ENCODE measurements at regions not wholly inside any gene's neighbourhood (a gene's known extent, or its start where the extent isn't known, plus 50 kb on each side); places are given as distances from the start of the nearest gene placed in this dataset.

DNA sequence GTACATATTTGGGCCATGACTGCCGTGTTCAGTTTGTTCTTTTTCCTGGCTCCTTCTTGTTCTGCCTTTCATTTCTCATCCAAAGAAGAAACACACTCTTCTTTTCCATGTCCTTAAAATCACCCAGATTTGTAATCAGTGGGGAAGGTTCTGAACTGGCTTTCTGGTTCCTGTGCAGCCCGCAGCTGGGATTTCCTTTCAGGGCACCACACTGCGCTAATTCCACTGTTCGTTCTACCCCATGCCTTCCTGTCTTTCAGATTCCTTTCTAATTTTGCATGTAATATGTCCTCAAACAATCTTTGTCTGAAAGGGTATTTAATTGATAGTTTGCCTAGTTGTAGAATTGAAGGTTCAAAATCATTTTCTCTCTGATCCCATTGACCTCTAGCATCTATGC lies 94.1 kb downstream of the HS1BP3 start:
- no peak for TF ChIP-seq FOXM1 (IDR thresholded peaks at IDR 0.05; ENCODE audit: borderline replicate concordance, low read depth)
- TF ChIP-seq EP300 (IDR thresholded peaks at IDR 0.05; ENCODE audit: borderline replicate concordance), result no peak
- no peak for TF ChIP-seq EGR1 (IDR thresholded peaks at IDR 0.05)
- no peak for TF ChIP-seq YY1 (IDR thresholded peaks at IDR 0.05; ENCODE audit: low read depth)
- no peak for TF ChIP-seq NFIC (IDR thresholded peaks at IDR 0.05)
- no peak for TF ChIP-seq CEBPB (IDR thresholded peaks at IDR 0.05)
- no peak for TF ChIP-seq CREB1 (IDR thresholded peaks at IDR 0.05; ENCODE audit: low read depth)
- TF ChIP-seq, protein P1, sequence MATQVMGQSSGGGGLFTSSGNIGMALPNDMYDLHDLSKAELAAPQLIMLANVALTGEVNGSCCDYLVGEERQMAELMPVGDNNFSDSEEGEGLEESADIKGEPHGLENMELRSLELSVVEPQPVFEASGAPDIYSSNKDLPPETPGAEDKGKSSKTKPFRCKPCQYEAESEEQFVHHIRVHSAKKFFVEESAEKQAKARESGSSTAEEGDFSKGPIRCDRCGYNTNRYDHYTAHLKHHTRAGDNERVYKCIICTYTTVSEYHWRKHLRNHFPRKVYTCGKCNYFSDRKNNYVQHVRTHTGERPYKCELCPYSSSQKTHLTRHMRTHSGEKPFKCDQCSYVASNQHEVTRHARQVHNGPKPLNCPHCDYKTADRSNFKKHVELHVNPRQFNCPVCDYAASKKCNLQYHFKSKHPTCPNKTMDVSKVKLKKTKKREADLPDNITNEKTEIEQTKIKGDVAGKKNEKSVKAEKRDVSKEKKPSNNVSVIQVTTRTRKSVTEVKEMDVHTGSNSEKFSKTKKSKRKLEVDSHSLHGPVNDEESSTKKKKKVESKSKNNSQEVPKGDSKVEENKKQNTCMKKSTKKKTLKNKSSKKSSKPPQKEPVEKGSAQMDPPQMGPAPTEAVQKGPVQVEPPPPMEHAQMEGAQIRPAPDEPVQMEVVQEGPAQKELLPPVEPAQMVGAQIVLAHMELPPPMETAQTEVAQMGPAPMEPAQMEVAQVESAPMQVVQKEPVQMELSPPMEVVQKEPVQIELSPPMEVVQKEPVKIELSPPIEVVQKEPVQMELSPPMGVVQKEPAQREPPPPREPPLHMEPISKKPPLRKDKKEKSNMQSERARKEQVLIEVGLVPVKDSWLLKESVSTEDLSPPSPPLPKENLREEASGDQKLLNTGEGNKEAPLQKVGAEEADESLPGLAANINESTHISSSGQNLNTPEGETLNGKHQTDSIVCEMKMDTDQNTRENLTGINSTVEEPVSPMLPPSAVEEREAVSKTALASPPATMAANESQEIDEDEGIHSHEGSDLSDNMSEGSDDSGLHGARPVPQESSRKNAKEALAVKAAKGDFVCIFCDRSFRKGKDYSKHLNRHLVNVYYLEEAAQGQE (IDR thresholded peaks at IDR 0.05; ENCODE audit: low read depth), result no peak
- TF ChIP-seq TCF12 (IDR thresholded peaks at IDR 0.05; ENCODE audit: low read depth), result no peak
- TF ChIP-seq, protein P2, sequence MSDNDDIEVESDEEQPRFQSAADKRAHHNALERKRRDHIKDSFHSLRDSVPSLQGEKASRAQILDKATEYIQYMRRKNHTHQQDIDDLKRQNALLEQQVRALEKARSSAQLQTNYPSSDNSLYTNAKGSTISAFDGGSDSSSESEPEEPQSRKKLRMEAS (IDR thresholded peaks at IDR 0.05), result no peak
- TF ChIP-seq RAD21 (IDR thresholded peaks at IDR 0.05; ENCODE audit: low read depth), result no peak
- TF ChIP-seq, protein P3, sequence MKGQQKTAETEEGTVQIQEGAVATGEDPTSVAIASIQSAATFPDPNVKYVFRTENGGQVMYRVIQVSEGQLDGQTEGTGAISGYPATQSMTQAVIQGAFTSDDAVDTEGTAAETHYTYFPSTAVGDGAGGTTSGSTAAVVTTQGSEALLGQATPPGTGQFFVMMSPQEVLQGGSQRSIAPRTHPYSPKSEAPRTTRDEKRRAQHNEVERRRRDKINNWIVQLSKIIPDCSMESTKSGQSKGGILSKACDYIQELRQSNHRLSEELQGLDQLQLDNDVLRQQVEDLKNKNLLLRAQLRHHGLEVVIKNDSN (IDR thresholded peaks at IDR 0.05), result no peak
- TF ChIP-seq ZBTB7A (IDR thresholded peaks at IDR 0.05; ENCODE audit: low read depth), result no peak
- TF ChIP-seq TAF1 (IDR thresholded peaks at IDR 0.05; ENCODE audit: low read depth), result no peak

DNA sequence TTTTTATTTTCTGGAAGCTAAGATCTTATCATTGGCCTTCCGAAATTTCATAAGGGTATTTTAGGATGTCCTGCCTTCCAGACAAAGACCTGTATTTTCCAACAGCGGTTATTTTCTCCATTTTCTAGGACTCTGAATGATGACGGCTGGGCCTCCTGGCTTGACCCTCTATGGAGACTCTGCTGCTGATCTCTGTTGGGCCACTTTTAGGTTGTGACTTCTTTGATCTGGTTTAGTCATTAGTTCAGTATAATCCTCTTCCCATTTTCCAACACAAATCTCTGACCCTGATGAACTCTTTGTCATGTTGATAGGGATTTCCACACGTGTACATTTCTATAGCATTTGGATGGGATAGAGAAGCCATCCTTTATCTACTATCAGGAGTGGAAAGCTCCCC lies 93.7 kb downstream of the HS1BP3 start:
- TF ChIP-seq RAD21 (IDR thresholded peaks at IDR 0.05; ENCODE audit: low read depth), result no peak
- no peak for TF ChIP-seq TAF1 (IDR thresholded peaks at IDR 0.05; ENCODE audit: low read depth)
- no peak for TF ChIP-seq CEBPB (IDR thresholded peaks at IDR 0.05)
- TF ChIP-seq, protein P3 (IDR thresholded peaks at IDR 0.05), result no peak
- no peak for TF ChIP-seq YY1 (IDR thresholded peaks at IDR 0.05; ENCODE audit: low read depth)
- no peak for TF ChIP-seq NFIC (IDR thresholded peaks at IDR 0.05)
- no peak for TF ChIP-seq CREB1 (IDR thresholded peaks at IDR 0.05; ENCODE audit: low read depth)
- TF ChIP-seq, protein P2 (IDR thresholded peaks at IDR 0.05), result no peak
- no peak for TF ChIP-seq ZBTB7A (IDR thresholded peaks at IDR 0.05; ENCODE audit: low read depth)
- TF ChIP-seq EP300 (IDR thresholded peaks at IDR 0.05; ENCODE audit: borderline replicate concordance), result no peak
- TF ChIP-seq FOXM1 (IDR thresholded peaks at IDR 0.05; ENCODE audit: borderline replicate concordance, low read depth), result no peak
- no peak for TF ChIP-seq EGR1 (IDR thresholded peaks at IDR 0.05)
- TF ChIP-seq, protein P1 (IDR thresholded peaks at IDR 0.05; ENCODE audit: low read depth), result no peak
- TF ChIP-seq TCF12 (IDR thresholded peaks at IDR 0.05; ENCODE audit: low read depth), result no peak
- no peak for TF ChIP-seq TEAD4 (IDR thresholded peaks at IDR 0.05)

DNA sequence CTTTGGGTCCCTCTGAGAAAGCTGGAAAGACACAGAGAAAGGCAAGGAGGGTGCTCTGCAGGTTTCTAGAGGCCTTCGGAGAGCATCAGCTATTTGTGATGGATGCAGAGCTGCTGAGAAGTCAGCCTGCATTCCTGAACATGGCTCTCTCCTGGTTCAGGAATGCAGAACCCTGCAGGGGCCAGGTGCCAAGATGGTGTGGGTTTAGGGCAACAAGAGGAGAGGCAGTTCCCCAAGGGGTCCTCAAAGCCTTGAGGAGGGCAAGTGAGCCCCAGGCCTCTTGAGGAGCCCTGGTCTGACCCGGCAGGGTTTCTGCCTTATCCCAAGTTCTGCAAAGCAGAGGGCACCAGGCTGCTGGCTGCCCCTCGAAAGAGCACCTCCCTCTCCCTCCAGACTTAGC lies 93.3 kb downstream of the HS1BP3 start:
- no peak for TF ChIP-seq ZBTB7A (IDR thresholded peaks at IDR 0.05; ENCODE audit: low read depth)
- TF ChIP-seq, protein P1 (IDR thresholded peaks at IDR 0.05; ENCODE audit: low read depth), result no peak
- TF ChIP-seq, protein P3 (IDR thresholded peaks at IDR 0.05), result no peak
- TF ChIP-seq FOXM1 (IDR thresholded peaks at IDR 0.05; ENCODE audit: borderline replicate concordance, low read depth), result no peak
- no peak for TF ChIP-seq CREB1 (IDR thresholded peaks at IDR 0.05; ENCODE audit: low read depth)
- no peak for TF ChIP-seq RAD21 (IDR thresholded peaks at IDR 0.05; ENCODE audit: low read depth)
- TF ChIP-seq CEBPB (IDR thresholded peaks at IDR 0.05), result no peak
- no peak for TF ChIP-seq YY1 (IDR thresholded peaks at IDR 0.05; ENCODE audit: low read depth)
- no peak for TF ChIP-seq EP300 (IDR thresholded peaks at IDR 0.05; ENCODE audit: borderline replicate concordance)
- no peak for TF ChIP-seq TCF12 (IDR thresholded peaks at IDR 0.05; ENCODE audit: low read depth)
- TF ChIP-seq, protein P2 (IDR thresholded peaks at IDR 0.05), result no peak
- no peak for TF ChIP-seq NFIC (IDR thresholded peaks at IDR 0.05)
- TF ChIP-seq TEAD4 (IDR thresholded peaks at IDR 0.05), result no peak
- TF ChIP-seq TAF1 (IDR thresholded peaks at IDR 0.05; ENCODE audit: low read depth), result no peak
- TF ChIP-seq EGR1 (IDR thresholded peaks at IDR 0.05), result no peak
